T-cell (primary cell): ENCODE measurements at regions not wholly inside any gene's neighbourhood (a gene's known extent, or its start where the extent isn't known, plus 50 kb on each side); places are given as distances from the start of the nearest gene placed in this dataset.
"Not testable (repeated sequence)": the region's sequence is repeated elsewhere in the genome, so short reads cannot be mapped to it uniquely, and the experiment has no call there.

Source experiments
- ATAC-seq, 4 experiments: fragments of 200-7000 bp in 3 of 4; fragments of 150-1000 bp in 1 of 4; cut with Tn5 transposase; replicated peaks in 1 of 4; 1 replicate in 3 of 4; 2 replicates in 1 of 4; pipeline ENCODE4 v1.10.0; 2021; ENCODE audit warnings: moderate library complexity in 3 of 4, mild to moderate bottlenecking in 2 of 4, moderate number of reproducible peaks in 1 of 4
- CTCF ChIA-PET, 2 donors: fragments of 300-600 bp; sonication (Branson Sonifier 250); formaldehyde crosslinking; loops; one replicate each; lab custom pipeline; 2022; ENCODE audit warnings: antibody characterized with exemption in 2 of 2; lab: Charles Lee
- POLR2A ChIA-PET, 2 donors: fragments of 300-600 bp; sonication (Branson Sonifier 250); formaldehyde crosslinking; loops; one replicate each; lab custom pipeline; 2022; ENCODE audit warnings: antibody characterized with exemption in 2 of 2; lab: Charles Lee
- DNase-seq, 35 experiments: peaks; one replicate each; pipeline versions ENCODE4 v3.0.0 to v3.0.0-alpha.2; 2013 to 2023
- H3K27ac ChIP-seq: one replicate; pipeline ENCODE4 v1.5.1; 2013; ENCODE audit warnings: low read length
- H3K27me3 ChIP-seq, 2 experiments: replicated peaks in 1 of 2; 1 replicate in 1 of 2; 2 replicates in 1 of 2; pipeline versions ENCODE4 v1.6.1 to v1.7.0; 2013; ENCODE audit warnings: low read length in 1 of 2, mixed read lengths in 1 of 2; ENCODE audit not compliant: control insufficient read depth in 2 of 2, insufficient read depth in 2 of 2; ENCODE audit errors: extremely low read depth in 1 of 2
- H3K36me3 ChIP-seq, 2 donors: 1 replicate in 1 of 2; 2 replicates in 1 of 2; pipeline versions ENCODE4 v1.6.1 to v1.7.0; 2013; ENCODE audit warnings: low read length in 1 of 2; ENCODE audit not compliant: control insufficient read depth in 2 of 2, insufficient read depth in 1 of 2; ENCODE audit errors: extremely low read depth in 1 of 2
- H3K4me1 ChIP-seq, 2 experiments: 1 replicate in 1 of 2; 2 replicates in 1 of 2; pipeline versions ENCODE4 v1.6.1 to v1.7.0; 2013; ENCODE audit warnings: low read length in 2 of 2, mixed read lengths in 1 of 2; ENCODE audit not compliant: insufficient read depth in 2 of 2, control insufficient read depth in 1 of 2; ENCODE audit errors: extremely low read depth in 1 of 2
- H3K4me3 ChIP-seq, 2 donors: 1 replicate in 1 of 2; 2 replicates in 1 of 2; pipeline versions ENCODE4 v1.5.1 to v1.7.0; 2013; ENCODE audit warnings: mild to moderate bottlenecking in 2 of 2, low read length in 1 of 2, moderate library complexity in 1 of 2; ENCODE audit not compliant: control insufficient read depth in 1 of 2; ENCODE audit errors: extremely low read depth in 1 of 2
- H3K9me3 ChIP-seq: 2 replicates; pipeline ENCODE4 v1.7.0; 2013
- H3K27ac Mint-ChIP-seq, 2 donors: one replicate each; pipeline ENCODE4 v1.8.0; 2020 to 2021; ENCODE audit warnings: mild to moderate bottlenecking in 2 of 2, mixed read lengths in 2 of 2
- H3K27me3 Mint-ChIP-seq, 2 donors: one replicate each; pipeline ENCODE4 v1.8.0; 2021 to 2022; ENCODE audit warnings: mixed read lengths in 2 of 2
- H3K36me3 Mint-ChIP-seq: one replicate; pipeline ENCODE4 v1.8.0; 2021; ENCODE audit warnings: mixed read lengths
- H3K4me1 Mint-ChIP-seq, 3 donors: one replicate each; pipeline ENCODE4 v1.8.0; 2020 to 2022; ENCODE audit warnings: mixed read lengths in 3 of 3, mild to moderate bottlenecking in 1 of 3
- H3K4me3 Mint-ChIP-seq, 3 donors: one replicate each; pipeline ENCODE4 v1.8.0; 2020 to 2022; ENCODE audit warnings: mild to moderate bottlenecking in 3 of 3, mixed read lengths in 3 of 3, moderate library complexity in 3 of 3
- H3K9me3 Mint-ChIP-seq, 3 donors: one replicate each; pipeline ENCODE4 v1.8.0; 2020 to 2022; ENCODE audit warnings: mixed read lengths in 3 of 3
- WGBS: methylation state at CpG from one replicate; pipeline ENCODE4 v1.1.5; 2013; ENCODE audit warnings: missing lambda C conversion rate; ENCODE audit not compliant: insufficient coverage; 5-methylcytosine and 5-hydroxymethylcytosine counted together

DNA sequence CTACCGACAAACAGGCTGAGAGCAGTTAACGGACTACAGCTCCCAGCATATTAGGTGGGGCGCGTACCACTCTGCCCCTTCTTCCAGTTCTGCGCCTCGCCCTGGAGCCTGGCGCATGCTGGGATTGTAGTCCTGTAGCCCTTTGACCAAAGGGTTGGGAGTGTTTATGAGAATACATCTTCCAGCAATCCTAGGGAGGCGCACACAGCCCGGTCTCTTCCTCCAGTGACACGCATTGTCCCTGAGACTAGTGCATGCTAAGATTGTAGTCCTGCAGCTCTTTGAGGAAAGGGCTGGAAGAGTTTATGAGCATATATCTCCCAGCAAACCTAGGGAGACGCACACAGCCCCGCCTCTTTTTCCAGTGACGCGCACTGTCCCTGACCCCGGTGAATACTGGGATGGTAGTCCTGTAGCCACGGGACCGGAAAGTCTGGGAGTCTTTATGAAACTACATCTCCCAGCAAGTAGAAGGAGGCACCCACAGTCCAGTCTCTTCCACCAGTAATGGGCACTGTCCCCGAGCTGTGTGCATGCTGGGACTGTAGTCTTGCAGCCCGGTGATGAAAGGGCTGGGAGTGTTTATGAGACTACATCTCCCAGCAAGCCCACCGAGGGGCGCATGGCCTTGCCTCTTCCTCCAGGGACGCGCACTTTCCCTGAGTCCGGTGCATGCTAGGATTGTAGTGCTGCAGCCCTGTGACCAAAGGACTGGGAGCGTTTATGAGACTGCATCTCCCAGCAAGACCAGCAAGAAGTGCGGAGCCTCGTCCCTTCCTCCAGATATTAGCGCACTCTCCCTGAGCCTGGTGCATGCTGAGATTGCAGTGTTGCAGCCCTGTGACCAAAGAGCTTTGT lies 1812.2 kb upstream of the DEFB115 start:
- CTCF ChIA-PET = interaction anchor here in 1 of 2 donors (1.3 kb wide), 1 partner anchor 17 kb away, joined by 5 read pairs; no protein-coding TSS in a partner anchor
- H3K9me3 ChIP-seq, H3K9me3 Mint-ChIP-seq, POLR2A ChIA-PET, H3K36me3 Mint-ChIP-seq, H3K4me3 ChIP-seq, H3K36me3 ChIP-seq, H3K4me1 ChIP-seq, H3K27ac ChIP-seq, H3K4me1 Mint-ChIP-seq: not testable (repeated sequence)
- peak overlapping the region in 1 of 2 donors; percentile 23 for H3K27ac Mint-ChIP-seq
- H3K27me3 ChIP-seq = peaks cover 0 to 10% of the 10 kb centered on the region in 2 experiments
- H3K27me3 Mint-ChIP-seq = peaks cover 0 to 14% of the 10 kb centered on the region in 2 donors
- DNase-seq = peak in 8 of 35 experiments; percentile 6 to 41 (median 16)
- WGBS = 48% methylated on average over 9 of the region's 28 CpGs
- peak overlapping the region in 2 of 3 donors; percentile 9 to 69 for H3K4me3 Mint-ChIP-seq
- peak; percentile 92 to 98 (median 96) for ATAC-seq

- H3K27me3 Mint-ChIP-seq = peaks cover 0 to 14% of the 10 kb centered on the region in 2 donors
- H3K4me3 Mint-ChIP-seq, ATAC-seq, H3K27ac ChIP-seq, H3K9me3 ChIP-seq, CTCF ChIA-PET, H3K27ac Mint-ChIP-seq, H3K4me1 ChIP-seq, H3K9me3 Mint-ChIP-seq, DNase-seq, POLR2A ChIA-PET, H3K4me3 ChIP-seq, H3K36me3 ChIP-seq, H3K4me1 Mint-ChIP-seq, H3K36me3 Mint-ChIP-seq: not testable (repeated sequence)
- 72% methylated on average over 29 of the region's 52 CpGs for WGBS
- peaks cover 0 to 10% of the 10 kb centered on the region in 2 experiments for H3K27me3 ChIP-seq
These were observed 1809.7 kb upstream of the DEFB115 start for GRCh38 chr20:29447517-29448484.

GRCh38 chr20:29448806-29449470 lies 1808.5 kb upstream of the DEFB115 start:
- no peak for DNase-seq
- Histone ChIP-seq H3K36me3 (no peaks in the 10 kb centered on the region), H3K27me3 (peaks cover 0 to 10% of the 10 kb centered on the region in 2 experiments), H3K4me3 (no peak overlapping the region), H3K4me1 (no peaks in the 10 kb centered on the region), H3K27ac (no peak overlapping the region), H3K9me3 (no peaks in the 10 kb centered on the region)
- H3K9me3 Mint-ChIP-seq = peaks cover 0 to 5% (median 3%) of the 10 kb centered on the region in 3 donors
- no peaks in the 10 kb centered on the region for H3K36me3 Mint-ChIP-seq
- ChIA-PET CTCF (no interaction called here), POLR2A (no interaction called here)
- peaks cover 0 to 6% of the 10 kb centered on the region in 2 donors for H3K27me3 Mint-ChIP-seq
- ATAC-seq = no peak
- H3K4me1 Mint-ChIP-seq = no peaks in the 10 kb centered on the region
- H3K27ac Mint-ChIP-seq = no peak overlapping the region
- no peak overlapping the region for H3K4me3 Mint-ChIP-seq
- WGBS = 83% methylated on average over 20 of the region's 23 CpGs

- no peaks in the 10 kb centered on the region for H3K36me3 ChIP-seq
- ChIA-PET POLR2A (no interaction called here), CTCF (no interaction called here)
- no peaks in the 10 kb centered on the region for H3K9me3 ChIP-seq
- ATAC-seq (no peak), DNase-seq (no peak)
- H3K27me3 ChIP-seq = peaks cover 0 to 9% of the 10 kb centered on the region in 2 experiments
- Mint-ChIP-seq H3K27me3 (peaks cover 0 to 4% of the 10 kb centered on the region in 2 donors), H3K36me3 (no peaks in the 10 kb centered on the region), H3K4me3 (no peak overlapping the region), H3K9me3 (peaks cover 0 to 5% (median 3%) of the 10 kb centered on the region in 3 donors), H3K27ac (no peak overlapping the region), H3K4me1 (no peaks in the 10 kb centered on the region)
- no peak overlapping the region for H3K27ac ChIP-seq
- H3K4me3 ChIP-seq = no peak overlapping the region
- no peaks in the 10 kb centered on the region for H3K4me1 ChIP-seq
- 72% methylated on average over 5 of the region's 8 CpGs for WGBS
These were observed 1805.3 kb upstream of the DEFB115 start for GRCh38 chr20:29452186-29452585.

GRCh38 chr20:29456987-29457693 lies 1800.3 kb upstream of the DEFB115 start:
- H3K27ac Mint-ChIP-seq, H3K27me3 Mint-ChIP-seq, ATAC-seq, H3K4me3 Mint-ChIP-seq, H3K4me3 ChIP-seq, H3K36me3 Mint-ChIP-seq, CTCF ChIA-PET, H3K36me3 ChIP-seq, H3K27ac ChIP-seq, H3K4me1 Mint-ChIP-seq, POLR2A ChIA-PET, H3K4me1 ChIP-seq, H3K27me3 ChIP-seq, DNase-seq, H3K9me3 ChIP-seq: not testable (repeated sequence)
- WGBS = 82% methylated on average over 6 of the region's 7 CpGs
- H3K9me3 Mint-ChIP-seq = peaks cover 0 to 16% (median 10%) of the 10 kb centered on the region in 3 donors
